Muscle of leg (tissue), 3 donors: ENCODE measurements at regions not wholly inside any gene's neighbourhood (a gene's known extent, or its start where the extent isn't known, plus 50 kb on each side); places are given as distances from the start of the nearest gene placed in this dataset.
"Not testable (repeated sequence)": the region's sequence is repeated elsewhere in the genome, so short reads cannot be mapped to it uniquely, and the experiment has no call there.

Experiments used
- DNase-seq: peaks from one replicate; pipeline ENCODE4 v3.0.0; 2013
- H3K27ac ChIP-seq: one replicate; pipeline ENCODE4 v1.5.1; 2013; ENCODE audit warnings: mild to moderate bottlenecking, low read length, control low read depth
- H3K27me3 ChIP-seq: one replicate; pipeline ENCODE4 v1.6.1; 2013; ENCODE audit warnings: low read length; ENCODE audit not compliant: control insufficient read depth, insufficient read depth
- H3K36me3 ChIP-seq: one replicate; pipeline ENCODE4 v1.6.1; 2013; ENCODE audit warnings: low read length; ENCODE audit not compliant: control insufficient read depth, insufficient read depth
- H3K4me1 ChIP-seq: one replicate; pipeline ENCODE4 v1.6.1; 2013; ENCODE audit warnings: low read length; ENCODE audit not compliant: control insufficient read depth, insufficient read depth
- H3K4me3 ChIP-seq: one replicate; pipeline ENCODE4 v1.5.1; 2013; ENCODE audit warnings: low read length, control low read depth
- H3K9me3 ChIP-seq: replicated peaks from 2 replicates; pipeline ENCODE4 v1.6.1; 2013; ENCODE audit warnings: low read depth, low read length; ENCODE audit not compliant: control insufficient read depth
- WGBS: methylation state at CpG from one replicate; pipeline ENCODE4 v1.1.5; 2013; ENCODE audit warnings: missing lambda C conversion rate; ENCODE audit not compliant: insufficient coverage; 5-methylcytosine and 5-hydroxymethylcytosine counted together

DNA sequence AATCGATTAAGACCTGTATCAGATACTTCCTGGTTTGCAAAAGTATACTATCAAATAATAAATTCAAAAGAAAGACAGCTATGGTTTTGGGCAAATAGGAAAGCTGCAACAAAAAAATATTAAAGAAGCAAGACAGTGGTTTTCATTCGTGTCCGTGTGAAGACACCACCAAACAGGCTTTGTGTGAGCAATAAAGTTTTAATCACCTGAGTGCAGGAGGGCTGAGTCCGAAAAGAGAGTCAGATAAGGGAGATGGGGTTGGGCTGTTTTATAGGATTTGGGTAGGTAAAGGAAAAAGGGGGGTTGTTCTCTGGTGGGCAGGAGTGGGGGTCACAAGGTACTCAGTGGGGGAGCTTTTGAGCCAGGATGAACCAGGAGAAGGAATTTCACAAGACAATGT, 609.7 kb upstream of the LUZP2 start:
- not testable (repeated sequence) for DNase-seq, H3K9me3 ChIP-seq, H3K27me3 ChIP-seq, H3K27ac ChIP-seq, H3K36me3 ChIP-seq, H3K4me1 ChIP-seq, H3K4me3 ChIP-seq
- 78% methylated on average over 3 of the region's 4 CpGs for WGBS

DNA sequence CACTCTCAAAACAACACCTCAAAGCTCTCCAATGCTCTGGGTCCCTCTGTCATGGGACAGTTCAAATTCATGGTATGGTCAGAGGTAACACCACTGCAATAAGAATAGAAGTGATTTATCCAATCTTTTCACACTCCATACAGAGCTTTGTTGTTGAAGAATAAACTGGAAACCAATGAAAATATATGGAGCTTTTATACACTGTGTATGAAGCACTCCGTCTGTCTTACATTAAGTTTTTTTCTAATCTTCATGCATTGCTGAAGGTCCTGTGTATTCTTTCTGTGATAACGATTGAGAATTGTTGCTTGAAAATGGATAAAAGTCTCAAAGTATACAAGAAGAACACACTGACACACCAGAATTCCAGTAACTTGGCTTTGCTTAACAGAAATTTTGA, 603.7 kb upstream of the LUZP2 start:
- Histone ChIP-seq H3K4me3 (no peak overlapping the region), H3K27me3 (no peaks in the 10 kb centered on the region), H3K27ac (no peak overlapping the region), H3K36me3 (no peaks in the 10 kb centered on the region), H3K4me1 (no peaks in the 10 kb centered on the region), H3K9me3 (no peaks in the 10 kb centered on the region)
- no CpG with 5 or more reads among the region's 2 CpGs for WGBS
- no peak for DNase-seq

DNA sequence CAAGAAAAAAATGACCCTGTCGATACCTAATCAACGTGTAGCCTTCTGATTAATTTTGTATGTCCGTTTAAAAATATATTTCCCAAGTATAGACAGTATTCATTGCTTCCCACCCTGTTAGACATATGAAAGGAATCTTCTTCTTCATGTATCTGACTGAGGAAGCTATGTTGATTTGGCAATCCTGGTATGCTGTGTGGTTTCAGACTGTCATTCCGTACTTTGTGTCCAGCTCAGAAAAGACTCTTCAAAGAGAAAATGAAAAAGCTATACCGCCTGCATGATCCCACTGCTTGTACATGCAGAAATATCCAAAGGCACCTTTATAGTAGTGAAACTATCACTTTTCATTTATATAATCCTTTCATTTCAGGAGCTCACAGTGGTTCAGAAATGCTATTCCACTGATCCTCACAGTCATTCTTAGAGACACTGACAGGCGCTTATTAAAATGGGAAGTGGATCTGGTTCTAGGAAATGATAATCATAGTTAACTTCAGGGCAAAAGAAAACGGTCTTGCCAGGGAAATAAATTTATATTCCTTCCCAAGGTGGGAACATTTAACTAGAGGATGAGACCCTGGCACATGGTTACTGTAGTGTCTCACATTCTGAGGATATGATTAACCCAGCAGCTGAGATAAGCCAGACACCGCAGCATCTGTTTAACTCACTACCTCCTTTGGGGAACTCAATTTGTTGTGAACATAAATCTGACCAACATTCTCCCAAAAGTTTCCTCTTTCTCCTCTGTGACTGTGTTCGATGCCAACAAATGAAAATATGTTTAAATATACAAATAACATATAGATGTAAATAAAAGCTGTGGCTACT, 599.2 kb upstream of the LUZP2 start:
- H3K27me3 ChIP-seq, result no peaks in the 10 kb centered on the region
- no peaks in the 10 kb centered on the region for H3K36me3 ChIP-seq
- no peaks in the 10 kb centered on the region for H3K9me3 ChIP-seq
- H3K27ac ChIP-seq, result no peak overlapping the region
- no peak overlapping the region for H3K4me3 ChIP-seq
- no peaks in the 10 kb centered on the region for H3K4me1 ChIP-seq
- DNase-seq, result no peak
- no CpG with 5 or more reads among the region's 9 CpGs for WGBS

- H3K4me3 ChIP-seq, result no peak overlapping the region
- H3K27ac ChIP-seq, result no peak overlapping the region
- WGBS, result 53% methylated on average over 3 of the region's 7 CpGs
- no peaks in the 10 kb centered on the region for H3K36me3 ChIP-seq
- H3K4me1 ChIP-seq, result no peaks in the 10 kb centered on the region
- peaks cover 3% of the 10 kb centered on the region for H3K9me3 ChIP-seq
- no peak for DNase-seq
- H3K27me3 ChIP-seq, result no peaks in the 10 kb centered on the region
Observed at GRCh38 chr11:23903044-23903704, 593.7 kb upstream of the LUZP2 start.

DNA sequence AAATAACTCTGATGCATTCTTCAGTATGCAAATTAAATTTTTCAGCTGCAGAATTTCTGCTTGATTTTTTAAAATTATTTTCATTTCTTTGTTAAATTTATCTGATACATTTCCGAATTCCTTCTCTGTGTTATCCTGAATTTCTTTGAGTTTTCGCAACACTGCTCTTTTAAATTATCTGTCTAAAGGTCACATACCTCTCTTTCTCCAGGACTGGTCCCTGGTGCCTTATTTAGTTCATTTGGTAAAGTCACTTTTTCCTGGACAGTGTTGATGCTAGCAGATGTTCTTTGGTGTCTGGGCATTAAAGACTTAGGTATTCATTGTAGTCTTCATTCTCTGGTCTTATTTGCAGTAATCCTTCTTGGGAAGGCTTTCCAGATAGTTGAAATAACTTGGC, 577.4 kb upstream of the LUZP2 start:
- WGBS, result no CpG with 5 or more reads among the region's 2 CpGs
- no peaks in the 10 kb centered on the region for H3K9me3 ChIP-seq
- DNase-seq, result peak; percentile 11
- H3K27me3 ChIP-seq, result no peaks in the 10 kb centered on the region
- H3K36me3 ChIP-seq, result no peaks in the 10 kb centered on the region
- no peak overlapping the region for H3K27ac ChIP-seq
- H3K4me1 ChIP-seq, result no peaks in the 10 kb centered on the region
- no peak overlapping the region for H3K4me3 ChIP-seq

DNA sequence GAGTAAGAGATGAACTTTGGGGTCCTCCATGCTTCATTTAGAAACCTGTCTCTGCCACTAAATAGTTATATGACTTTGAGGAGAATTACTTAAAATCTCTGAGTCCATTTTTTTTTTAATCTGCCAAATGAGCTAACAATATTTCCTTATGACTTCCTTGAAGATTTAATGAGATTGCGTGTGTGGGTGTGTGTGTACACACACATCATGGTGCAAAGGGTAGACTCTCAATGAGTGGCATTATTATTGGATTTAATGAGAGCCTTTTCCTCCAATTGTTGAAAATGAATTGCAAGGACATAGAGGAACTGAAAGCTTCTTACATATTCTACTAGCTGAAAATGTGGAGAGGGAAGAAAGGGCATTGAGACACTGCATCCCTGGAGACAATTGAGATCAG, 573.5 kb upstream of the LUZP2 start:
- Histone ChIP-seq H3K9me3 (no peaks in the 10 kb centered on the region), H3K36me3 (no peaks in the 10 kb centered on the region), H3K4me1 (no peaks in the 10 kb centered on the region), H3K27ac (no peak overlapping the region), H3K4me3 (no peak overlapping the region), H3K27me3 (no peaks in the 10 kb centered on the region)
- WGBS, result no CpG with 5 or more reads among the region's 1 CpG
- DNase-seq, result no peak

- DNase-seq, result no peak
- Histone ChIP-seq H3K9me3 (no peaks in the 10 kb centered on the region), H3K4me3 (no peak overlapping the region), H3K36me3 (no peaks in the 10 kb centered on the region), H3K27ac (no peak overlapping the region), H3K4me1 (no peaks in the 10 kb centered on the region), H3K27me3 (no peaks in the 10 kb centered on the region)
- no CpG with 5 or more reads among the region's 1 CpG for WGBS
Observed at GRCh38 chr11:23924226-23924625, 572.6 kb upstream of the LUZP2 start.

GRCh38 chr11:23931443-23931842, 565.4 kb upstream of the LUZP2 start:
- Histone ChIP-seq H3K36me3 (no peaks in the 10 kb centered on the region), H3K27ac (no peak overlapping the region), H3K4me3 (no peak overlapping the region), H3K4me1 (no peaks in the 10 kb centered on the region), H3K9me3 (no peaks in the 10 kb centered on the region), H3K27me3 (no peaks in the 10 kb centered on the region)
- 100% methylated on average over 1 of the region's 2 CpGs for WGBS
- DNase-seq, result no peak

- H3K4me1 ChIP-seq, result no peaks in the 10 kb centered on the region
- H3K27me3 ChIP-seq, result no peaks in the 10 kb centered on the region
- H3K27ac ChIP-seq, result no peak overlapping the region
- no peaks in the 10 kb centered on the region for H3K9me3 ChIP-seq
- DNase-seq, result peak; percentile 14
- H3K4me3 ChIP-seq, result no peak overlapping the region
- no peaks in the 10 kb centered on the region for H3K36me3 ChIP-seq
Observed at GRCh38 chr11:23932485-23932898, 564.4 kb upstream of the LUZP2 start.

DNA sequence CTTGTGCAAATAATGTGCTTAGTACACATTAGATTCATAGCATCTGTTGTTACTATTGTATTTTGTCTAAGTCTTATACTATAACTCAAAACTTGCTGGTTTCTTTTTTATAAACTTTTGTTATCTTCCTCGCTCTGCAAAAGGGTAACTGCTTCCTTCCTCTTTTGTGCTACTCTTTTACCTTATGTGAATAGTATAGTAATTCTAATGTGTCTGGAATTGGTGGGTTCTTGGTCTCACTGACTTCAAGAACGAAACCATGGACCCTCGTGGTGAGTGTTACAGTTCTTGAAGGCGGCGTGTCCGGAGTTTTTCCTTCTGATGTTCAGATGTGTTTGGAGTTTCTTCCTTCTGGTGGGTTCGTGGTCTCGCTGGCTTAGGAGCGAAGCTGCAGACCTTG, 563.1 kb upstream of the LUZP2 start:
- Histone ChIP-seq H3K4me3 (no peak overlapping the region), H3K4me1 (no peaks in the 10 kb centered on the region), H3K27ac (no peak overlapping the region), H3K36me3 (no peaks in the 10 kb centered on the region), H3K27me3 (no peaks in the 10 kb centered on the region), H3K9me3 (no peaks in the 10 kb centered on the region)
- no peak for DNase-seq
- WGBS, result 90% methylated on average over 2 of the region's 9 CpGs
